ENCODE measurements at regions not wholly inside any gene's neighbourhood (a gene's known extent, or its start where the extent isn't known, plus 50 kb on each side); places are given as distances from the start of the nearest gene placed in this dataset.

- no peak for DNase-seq
- no peaks in the 10 kb centered on the region for H3K4me1 ChIP-seq
- H3K27ac ChIP-seq: no peak overlapping the region
- no peak for TF ChIP-seq CTCF (IDR thresholded peaks at IDR 0.05)
- intact Hi-C loops (cut with DNase I): no loop called here
- no peaks in the 10 kb centered on the region for H3K9me3 ChIP-seq
- no peaks in the 10 kb centered on the region for H3K27me3 ChIP-seq (ENCODE audit: low read depth)
- ATAC-seq: no peak
- H3K36me3 ChIP-seq: no peaks in the 10 kb centered on the region
- no peak overlapping the region for H3K4me3 ChIP-seq
Observed at GRCh38 chr14:38135106-38135867, 72.4 kb upstream of the SSTR1 start.

GRCh38 chr14:38137005-38137404, 70.7 kb upstream of the SSTR1 start:
- intact Hi-C loops (cut with DNase I): no loop called here
- no peak overlapping the region for H3K4me3 ChIP-seq
- ATAC-seq (no peak), DNase-seq (no peak)
- H3K4me1 ChIP-seq: no peaks in the 10 kb centered on the region
- H3K27me3 ChIP-seq (ENCODE audit: low read depth): no peaks in the 10 kb centered on the region
- H3K9me3 ChIP-seq: no peaks in the 10 kb centered on the region
- no peak for TF ChIP-seq CTCF (IDR thresholded peaks at IDR 0.05)
- no peaks in the 10 kb centered on the region for H3K36me3 ChIP-seq
- no peak overlapping the region for H3K27ac ChIP-seq

- Histone ChIP-seq H3K27ac (no peak overlapping the region), H3K4me1 (no peaks in the 10 kb centered on the region), H3K4me3 (no peak overlapping the region), H3K36me3 (no peaks in the 10 kb centered on the region), H3K27me3 (ENCODE audit: low read depth) (no peaks in the 10 kb centered on the region), H3K9me3 (no peaks in the 10 kb centered on the region)
- TF ChIP-seq CTCF (IDR thresholded peaks at IDR 0.05): no peak
- intact Hi-C loops (cut with DNase I): no loop called here
- no peak for ATAC-seq
- DNase-seq: no peak
Observed at GRCh38 chr14:38138473-38139138, 69.1 kb upstream of the SSTR1 start.

- no peaks in the 10 kb centered on the region for H3K27me3 ChIP-seq (ENCODE audit: low read depth)
- H3K36me3 ChIP-seq: no peaks in the 10 kb centered on the region
- H3K9me3 ChIP-seq: no peaks in the 10 kb centered on the region
- ATAC-seq (no peak), DNase-seq (no peak)
- no peak overlapping the region for H3K4me3 ChIP-seq
- intact Hi-C loops (cut with DNase I): no loop called here
- no peak for TF ChIP-seq CTCF (IDR thresholded peaks at IDR 0.05)
- H3K4me1 ChIP-seq: no peaks in the 10 kb centered on the region
- no peak overlapping the region for H3K27ac ChIP-seq
Observed at GRCh38 chr14:38139926-38140325, 67.8 kb upstream of the SSTR1 start.

GRCh38 chr14:38143170-38143569, 64.5 kb upstream of the SSTR1 start:
- TF ChIP-seq CTCF (IDR thresholded peaks at IDR 0.05): no peak
- no peak for ATAC-seq
- intact Hi-C loops (cut with DNase I): no loop called here
- Histone ChIP-seq H3K27ac (no peak overlapping the region), H3K27me3 (ENCODE audit: low read depth) (no peaks in the 10 kb centered on the region), H3K36me3 (no peaks in the 10 kb centered on the region), H3K4me1 (no peaks in the 10 kb centered on the region), H3K9me3 (no peaks in the 10 kb centered on the region), H3K4me3 (no peak overlapping the region)
- DNase-seq: no peak

Data from lower lobe of right lung (tissue), 2 donors.